Hematopoietic multipotent progenitor cell treated with erythropoietin and hydrocortisone succinate and interleukin-3 and kit ligand, for 6 days (in vitro differentiated cells): ENCODE measurements at regions not wholly inside any gene's neighbourhood (a gene's known extent, or its start where the extent isn't known, plus 50 kb on each side); places are given as distances from the start of the nearest gene placed in this dataset.

ENCODE experiments used
- DNase-seq: peaks from one replicate; pipeline ENCODE4 v3.0.0-alpha.2; 2015

DNA sequence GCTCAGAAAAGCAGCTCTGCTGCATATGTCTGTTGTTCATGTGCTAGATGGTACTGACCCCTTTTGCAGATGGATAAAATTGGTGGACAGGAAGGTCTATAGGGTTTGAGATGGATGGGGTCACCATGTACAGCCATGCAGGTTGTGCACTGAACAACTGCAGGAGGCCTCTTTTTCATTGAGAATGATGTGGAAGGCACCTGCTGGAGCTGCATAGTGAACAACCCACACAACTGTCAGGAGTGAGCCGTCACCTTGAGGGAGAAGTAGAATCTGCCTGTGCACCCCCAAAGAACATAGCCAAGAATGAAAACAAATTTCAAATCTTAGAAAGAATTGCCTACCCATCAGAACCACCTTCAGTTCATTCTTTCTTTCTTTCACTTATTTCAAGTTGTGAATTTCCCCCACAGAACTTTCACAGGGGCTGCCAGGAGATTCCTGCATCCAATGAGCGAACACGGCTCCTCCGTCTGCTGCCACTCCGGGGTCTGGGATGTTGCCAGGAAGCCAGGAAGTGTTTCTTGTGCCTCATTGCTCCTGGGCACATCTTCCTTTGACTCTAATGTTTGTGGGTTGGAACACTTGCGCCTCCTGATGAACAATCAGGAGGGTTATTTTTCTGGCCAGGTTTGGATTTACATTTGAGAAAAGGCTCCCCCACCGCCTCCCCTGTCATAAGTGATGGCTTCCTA lies 53.7 kb upstream of the DOCK1 start:
- DNase-seq: no peak

DNA sequence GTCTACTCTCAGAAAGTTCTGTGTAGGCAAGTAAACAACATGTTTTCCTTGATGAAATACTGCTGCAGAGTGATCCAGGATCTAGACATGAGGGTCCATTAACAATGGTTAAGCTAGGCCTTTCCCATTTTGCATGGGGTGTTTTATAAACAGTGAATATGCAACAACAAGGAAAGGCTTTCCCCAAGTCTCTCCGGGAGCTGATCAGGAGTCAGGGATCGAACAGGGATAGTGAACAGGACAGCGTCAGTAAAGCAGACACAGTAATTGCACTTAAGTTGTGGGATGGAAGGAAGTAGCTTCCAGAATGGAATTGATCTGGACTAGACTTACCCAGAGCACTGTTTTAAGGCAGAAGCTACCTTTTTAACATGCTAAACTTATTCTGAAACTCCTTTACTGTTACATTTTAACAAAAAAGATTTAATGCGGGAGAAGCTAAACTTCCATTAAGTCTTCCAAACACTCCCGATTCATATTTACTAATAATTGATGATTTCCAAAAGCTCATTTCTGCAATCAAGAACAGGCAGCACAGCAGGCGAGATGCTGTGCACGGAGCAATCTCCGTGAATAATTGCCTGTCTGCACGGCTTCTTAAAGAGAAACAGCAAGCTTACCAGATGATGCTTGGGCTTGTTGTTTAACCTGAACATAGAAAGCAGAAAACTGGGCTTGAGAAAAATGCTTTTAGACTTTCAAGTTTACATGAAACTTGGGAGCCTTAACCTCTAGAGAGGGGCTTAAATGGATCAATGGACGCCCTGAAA lies 50.3 kb upstream of the DOCK1 start:
- DNase-seq: no peak
